ENCODE measurements at regions not wholly inside any gene's neighbourhood (a gene's known extent, or its start where the extent isn't known, plus 50 kb on each side); places are given as distances from the start of the nearest gene placed in this dataset.
"Not testable (repeated sequence)": the region's sequence is repeated elsewhere in the genome, so short reads cannot be mapped to it uniquely, and the experiment has no call there.

DNA sequence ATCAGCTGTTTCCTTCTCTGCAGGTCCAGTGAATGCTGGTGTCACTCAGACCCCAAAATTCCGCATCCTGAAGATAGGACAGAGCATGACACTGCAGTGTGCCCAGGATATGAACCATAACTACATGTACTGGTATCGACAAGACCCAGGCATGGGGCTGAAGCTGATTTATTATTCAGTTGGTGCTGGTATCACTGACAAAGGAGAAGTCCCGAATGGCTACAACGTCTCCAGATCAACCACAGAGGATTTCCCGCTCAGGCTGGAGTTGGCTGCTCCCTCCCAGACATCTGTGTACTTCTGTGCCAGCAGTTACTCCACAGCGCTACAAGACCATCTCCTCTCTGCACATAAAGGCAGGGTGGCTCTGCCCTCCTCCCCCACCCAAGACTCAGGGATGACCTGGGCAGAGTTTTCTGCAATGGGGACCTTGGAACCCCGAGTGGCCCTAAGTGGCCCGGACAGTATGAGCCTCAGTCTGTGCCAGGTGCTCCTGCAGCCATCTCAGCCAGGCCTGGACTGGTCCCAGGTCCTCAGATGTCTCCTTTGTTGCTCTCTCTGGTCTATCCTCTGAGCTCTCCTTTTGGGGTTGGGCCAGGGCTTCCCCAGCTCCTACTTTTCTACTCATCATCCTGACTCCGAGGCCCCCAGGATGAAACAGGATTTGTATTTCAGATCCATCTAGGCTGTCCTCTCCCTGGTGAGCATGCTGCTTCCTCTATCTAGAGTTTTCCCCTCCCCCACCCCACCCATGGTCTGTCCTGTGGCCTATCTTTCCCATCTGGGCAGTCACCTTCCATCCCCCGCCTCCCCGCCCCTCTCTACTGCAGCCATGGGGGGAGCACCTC, 212.1 kb upstream of the PRSS58 start:
- DNase-seq (ENCODE audit: low read depth): no peak

DNA sequence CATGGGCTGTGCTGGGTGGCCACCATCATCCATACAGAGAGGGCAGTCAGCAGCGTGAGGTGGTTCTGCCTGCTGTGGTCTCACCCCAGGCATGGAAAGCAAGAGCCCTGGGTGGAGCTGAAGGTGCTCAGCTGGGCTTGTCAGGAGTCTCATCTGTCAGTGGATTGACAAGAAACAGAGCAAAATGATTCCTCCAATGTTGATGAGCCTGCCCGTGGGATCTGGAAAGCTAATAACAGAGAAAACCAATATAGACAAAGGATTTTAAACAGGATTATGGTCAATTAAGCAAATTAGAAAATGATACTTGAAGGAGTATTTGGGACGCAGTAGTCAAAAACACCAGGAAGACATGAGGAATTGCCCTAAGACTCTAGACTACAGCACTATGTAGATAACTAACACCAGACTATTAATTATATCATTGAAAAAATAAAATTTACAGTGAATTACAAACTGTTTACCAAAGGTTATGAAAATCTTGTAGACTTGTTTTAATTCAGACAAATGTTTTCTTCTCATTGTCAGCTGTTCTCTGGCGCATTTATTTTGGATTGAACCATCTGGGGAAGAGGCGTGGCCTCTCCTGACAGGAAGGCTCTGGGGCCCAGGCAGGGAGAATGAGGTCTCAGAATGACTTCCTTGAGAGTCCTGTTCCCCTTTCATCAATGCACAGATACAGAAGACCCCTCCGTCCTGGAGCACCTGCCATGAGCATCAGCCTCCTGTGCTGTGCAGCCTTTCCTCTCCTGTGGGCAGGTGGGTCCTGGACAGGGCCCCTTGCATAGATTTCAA, 211.2 kb upstream of the PRSS58 start:
- DNase-seq (ENCODE audit: low read depth): no peak

DNA sequence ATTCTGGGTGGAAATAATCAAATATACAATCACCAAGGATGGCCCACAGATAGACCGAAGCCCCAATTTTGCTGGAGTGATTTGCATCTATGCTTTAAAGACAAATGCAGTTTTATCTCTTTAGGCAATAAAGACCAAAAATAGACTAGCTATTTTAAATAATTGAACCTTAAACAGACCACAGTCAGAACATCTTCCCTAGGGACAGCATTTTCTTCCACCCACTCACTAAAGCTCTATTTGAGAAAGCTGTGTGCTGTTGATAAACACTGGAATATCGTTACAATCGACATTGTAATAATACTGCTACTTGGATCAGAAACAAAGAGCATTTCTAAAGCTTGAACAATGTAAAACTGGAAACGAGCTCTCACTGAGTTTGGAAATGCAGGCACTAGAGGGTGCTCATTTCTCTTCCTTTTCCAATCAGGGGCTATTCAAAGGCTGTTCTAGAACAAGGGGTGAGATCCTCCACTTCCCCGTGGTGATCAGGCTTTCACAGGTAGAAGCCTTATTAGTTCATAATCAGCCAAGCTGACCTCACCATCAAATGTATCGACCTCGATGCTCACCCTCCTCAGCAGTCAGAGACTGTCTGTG, 209.3 kb upstream of the PRSS58 start:
- not testable (repeated sequence) for DNase-seq (ENCODE audit: low read depth)

GRCh38 chr7:142463401-142463850, 205.6 kb upstream of the PRSS58 start:
- DNase-seq (ENCODE audit: low read depth): no peak

DNA sequence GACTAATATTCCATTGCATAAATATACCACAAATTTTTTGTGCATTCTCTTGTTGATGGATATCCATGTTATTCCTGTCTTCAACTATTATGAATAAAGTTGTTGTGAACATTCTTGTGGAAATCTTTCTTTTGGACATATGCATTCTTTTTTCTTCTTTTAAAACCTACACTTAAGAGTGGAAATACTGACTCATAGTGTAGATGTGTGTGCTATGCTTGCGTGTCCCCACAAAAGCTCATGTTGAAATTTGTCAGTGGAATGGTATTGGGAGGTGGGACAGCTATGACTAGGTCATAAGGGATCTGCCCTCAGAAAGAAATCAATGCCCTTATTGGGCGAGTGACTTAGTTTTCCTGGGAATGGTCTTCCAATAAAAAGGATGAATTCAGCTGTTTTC, 203.6 kb upstream of the PRSS58 start:
- DNase-seq (ENCODE audit: low read depth): peak; percentile 25

DNA sequence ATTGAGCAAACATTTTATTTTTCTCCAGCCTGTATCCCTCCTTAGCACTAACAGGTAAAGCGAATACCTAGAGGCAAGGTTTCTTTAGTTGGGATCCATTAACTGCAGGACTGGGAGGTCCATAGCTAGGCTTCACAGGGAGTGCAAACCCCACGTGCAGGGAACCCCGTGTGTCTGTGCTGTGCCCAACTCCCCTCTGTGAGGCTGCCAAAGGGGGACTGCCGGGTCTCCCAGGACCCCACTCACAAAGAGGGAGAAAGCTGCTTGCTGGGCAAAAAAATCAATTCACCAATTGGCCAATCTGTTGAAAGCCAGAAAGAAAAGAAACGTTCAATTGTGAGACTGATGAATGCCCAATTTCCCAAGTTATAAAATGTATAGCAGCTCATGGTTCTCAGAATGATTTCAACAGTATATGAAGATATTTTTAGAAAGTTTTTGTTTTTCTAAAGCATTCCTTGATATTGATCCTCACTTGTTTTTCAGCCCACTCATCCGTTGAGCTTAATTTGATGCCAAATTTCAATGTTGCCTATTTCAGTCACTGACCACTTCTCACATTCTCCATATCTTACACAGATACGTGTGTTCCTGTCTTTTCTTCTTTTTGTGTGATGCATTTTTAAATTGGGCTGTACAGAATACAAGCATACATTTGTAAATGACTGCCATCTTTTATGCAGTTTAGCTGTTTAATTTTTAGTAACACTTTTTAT, 202.7 kb upstream of the PRSS58 start:
- DNase-seq (ENCODE audit: low read depth): no peak

DNA sequence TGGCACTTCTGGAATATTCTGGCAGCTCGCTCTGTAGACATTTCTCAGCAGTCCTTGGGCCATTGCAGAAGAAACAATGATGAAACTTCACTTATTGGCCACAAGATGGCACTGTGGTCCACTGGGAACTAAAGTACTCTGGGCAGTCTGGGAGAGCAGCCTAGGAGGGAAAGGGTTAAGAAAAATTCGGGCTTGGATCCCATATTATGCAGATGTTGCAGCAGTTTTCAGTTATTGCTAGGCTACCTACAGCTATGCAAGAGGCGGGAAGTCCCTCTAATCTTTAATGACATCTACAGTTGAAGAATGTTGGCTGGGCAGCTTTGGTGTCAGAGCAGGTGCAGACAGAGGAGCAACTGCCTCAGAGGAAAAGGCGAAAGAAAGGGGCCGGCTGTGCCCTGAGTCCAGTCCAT, 201.7 kb upstream of the PRSS58 start:
- DNase-seq (ENCODE audit: low read depth): peak; percentile 58

GRCh38 chr7:142457146-142457703, 199.4 kb upstream of the PRSS58 start:
- DNase-seq (ENCODE audit: low read depth): no peak

- no peak for DNase-seq (ENCODE audit: low read depth)
Measured at GRCh38 chr7:142455392-142455791, 197.5 kb upstream of the PRSS58 start.

- no peak for DNase-seq (ENCODE audit: low read depth)
Measured at GRCh38 chr7:142454862-142455261, 197.0 kb upstream of the PRSS58 start.

DNA sequence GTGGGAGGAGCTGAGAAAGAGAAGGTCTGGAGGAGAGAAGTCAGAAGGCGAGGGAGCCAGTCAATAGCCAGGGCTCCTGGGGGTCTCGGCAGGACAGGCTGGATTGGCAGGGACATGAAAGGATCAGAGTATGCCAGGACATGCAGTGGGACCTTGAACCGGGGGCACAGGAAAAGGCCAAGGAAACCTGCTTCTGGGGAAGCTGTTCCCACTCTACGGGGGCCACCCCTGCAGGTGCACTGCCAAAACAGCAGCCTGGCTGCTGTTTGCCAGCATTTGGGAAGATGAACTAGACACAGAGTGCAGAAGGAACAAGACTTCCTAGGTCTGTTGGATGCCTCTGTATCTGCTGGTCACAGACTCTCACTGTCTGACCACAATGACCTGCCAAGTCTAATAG, 194.9 kb upstream of the PRSS58 start:
- no peak for DNase-seq (ENCODE audit: low read depth)

DNA sequence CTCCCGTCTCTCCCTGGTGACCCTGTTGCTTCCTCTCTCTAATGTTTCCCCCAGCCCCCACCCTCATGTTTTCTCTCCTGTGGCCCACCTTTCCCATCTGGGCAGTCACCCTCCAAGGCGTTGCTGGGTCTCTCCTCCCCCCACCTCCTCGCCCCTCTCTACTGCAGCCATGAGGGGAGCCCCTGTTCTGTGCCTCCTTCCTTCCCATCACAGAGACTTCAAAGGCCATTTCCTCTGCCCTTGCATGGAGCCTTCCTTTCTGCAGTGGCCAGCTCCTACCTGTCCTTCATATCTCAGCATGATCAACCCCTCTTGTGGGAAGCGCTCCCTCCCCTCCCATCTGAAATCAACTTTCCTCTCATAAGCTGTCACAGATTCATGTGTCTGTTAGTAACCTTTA, 194.0 kb upstream of the PRSS58 start:
- no peak for DNase-seq (ENCODE audit: low read depth)

DNA sequence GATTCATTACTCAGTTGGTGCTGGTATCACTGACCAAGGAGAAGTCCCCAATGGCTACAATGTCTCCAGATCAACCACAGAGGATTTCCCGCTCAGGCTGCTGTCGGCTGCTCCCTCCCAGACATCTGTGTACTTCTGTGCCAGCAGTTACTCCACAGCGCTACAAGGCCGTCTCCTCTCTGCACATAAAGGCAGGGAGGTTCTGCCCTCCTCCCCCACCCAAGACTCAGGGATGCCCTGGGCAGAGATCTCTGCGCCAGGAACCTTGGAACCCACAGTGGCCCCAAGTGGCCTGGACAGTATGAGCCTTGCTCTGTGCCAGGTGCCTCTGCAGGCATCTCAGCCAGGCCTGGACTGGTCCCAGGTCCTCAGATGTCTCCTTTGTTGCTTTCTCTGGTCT, 193.4 kb upstream of the PRSS58 start:
- no peak for DNase-seq (ENCODE audit: low read depth)

GRCh38 chr7:142450695-142451094, 192.8 kb upstream of the PRSS58 start:
- DNase-seq (ENCODE audit: low read depth): no peak

GRCh38 chr7:142450206-142450605, 192.3 kb upstream of the PRSS58 start:
- DNase-seq (ENCODE audit: low read depth): no peak

GRCh38 chr7:142448857-142449256, 191.0 kb upstream of the PRSS58 start:
- DNase-seq (ENCODE audit: low read depth): not testable (repeated sequence)

- no peak for DNase-seq (ENCODE audit: low read depth)
Measured at GRCh38 chr7:142447762-142448161, 189.9 kb upstream of the PRSS58 start.

DNA sequence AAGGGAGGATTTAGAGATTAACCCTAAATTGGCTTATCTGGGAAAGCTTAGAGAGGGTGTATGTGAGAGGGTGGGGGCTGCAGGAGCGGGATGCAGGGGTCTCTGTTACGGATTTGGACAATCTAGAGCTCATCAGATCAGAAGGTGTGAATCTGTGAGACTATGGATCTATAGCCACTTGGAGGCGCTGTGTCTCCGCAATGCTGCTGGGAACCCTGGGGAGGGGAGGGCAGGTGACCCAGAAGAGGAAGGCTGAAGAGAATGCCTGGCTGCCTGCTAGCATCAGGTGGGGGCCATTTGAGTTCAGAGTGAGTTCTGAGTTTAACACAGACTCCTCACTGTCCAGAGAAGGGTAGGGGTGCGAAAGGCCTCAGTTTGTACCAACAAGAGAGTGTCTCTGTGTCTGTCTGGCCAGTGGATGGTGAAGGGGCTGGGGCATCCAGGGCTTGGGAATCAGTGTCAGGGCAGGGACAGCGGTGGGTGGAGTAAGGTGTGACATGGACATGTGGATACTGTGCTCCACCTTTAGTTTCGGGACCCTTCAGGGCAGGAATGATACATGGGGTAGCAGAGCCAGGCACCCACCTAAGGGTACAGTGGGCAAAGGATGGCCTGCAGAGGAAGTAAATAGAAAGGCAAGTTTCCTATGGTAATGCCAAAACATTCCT, 187.3 kb upstream of the PRSS58 start:
- no peak for DNase-seq (ENCODE audit: low read depth)

DNA sequence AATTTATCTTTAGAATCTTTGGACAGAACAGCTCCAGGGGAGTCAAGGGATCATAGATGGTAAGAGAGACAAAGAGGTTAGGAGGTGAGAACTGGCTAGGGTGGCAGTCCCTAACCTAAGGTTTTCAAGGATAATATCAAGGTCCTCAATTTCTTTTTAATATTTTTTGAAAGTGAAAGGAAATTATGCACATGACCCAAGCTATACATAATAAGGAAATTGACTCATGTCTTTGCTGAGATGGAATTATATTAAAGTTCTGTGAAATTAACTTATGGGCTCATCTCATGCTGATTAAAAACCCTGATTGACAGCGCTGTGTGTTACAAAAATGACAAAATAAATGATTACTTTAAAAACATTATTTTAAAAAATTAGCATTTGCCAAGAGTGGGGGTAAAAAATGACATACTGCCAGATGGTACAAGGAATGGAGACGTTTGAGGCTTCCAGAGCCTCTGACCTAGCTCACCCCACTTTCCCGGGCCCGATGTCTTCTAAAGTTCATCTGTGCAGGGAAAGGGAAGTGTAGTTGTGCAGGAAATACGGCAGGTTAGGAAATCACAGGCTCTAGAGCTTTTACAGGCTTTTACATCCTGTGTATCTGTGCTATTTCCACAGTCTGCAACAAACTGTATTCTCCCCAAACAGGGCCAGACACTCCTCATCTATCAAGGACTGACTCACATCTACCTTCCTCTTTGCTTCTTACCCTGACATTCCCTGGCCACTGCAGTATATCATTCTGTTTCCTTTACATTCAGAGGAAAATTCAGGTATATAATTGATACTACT, 185.6 kb upstream of the PRSS58 start:
- DNase-seq (ENCODE audit: low read depth): no peak

DNA sequence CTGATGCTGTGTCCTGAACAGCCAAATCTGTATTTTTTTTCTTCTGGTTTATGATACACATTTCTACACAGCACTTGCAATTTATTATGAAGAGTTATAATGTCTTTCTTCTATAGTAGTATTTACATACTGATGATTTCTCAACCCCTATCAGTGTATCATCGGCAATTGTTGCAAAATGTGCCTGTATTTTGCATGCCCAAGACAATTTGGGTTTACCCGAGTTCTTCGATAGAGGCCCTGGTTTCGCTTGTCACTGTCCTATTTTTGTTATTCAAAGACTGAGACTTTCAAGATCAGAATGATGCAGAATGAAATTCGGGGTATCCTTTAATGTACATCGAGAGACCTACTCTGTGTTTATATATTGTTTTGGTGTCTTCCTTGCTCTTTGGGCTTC, 184.5 kb upstream of the PRSS58 start:
- no peak for DNase-seq (ENCODE audit: low read depth)
